ENCODE measurements at regions not wholly inside any gene's neighbourhood (a gene's known extent, or its start where the extent isn't known, plus 50 kb on each side); places are given as distances from the start of the nearest gene placed in this dataset.
A peak's percentile ranks its signal among the peaks of the same experiment; 100 is the strongest.
"Not testable (repeated sequence)": the region's sequence is repeated elsewhere in the genome, so short reads cannot be mapped to it uniquely, and the experiment has no call there.

DNA sequence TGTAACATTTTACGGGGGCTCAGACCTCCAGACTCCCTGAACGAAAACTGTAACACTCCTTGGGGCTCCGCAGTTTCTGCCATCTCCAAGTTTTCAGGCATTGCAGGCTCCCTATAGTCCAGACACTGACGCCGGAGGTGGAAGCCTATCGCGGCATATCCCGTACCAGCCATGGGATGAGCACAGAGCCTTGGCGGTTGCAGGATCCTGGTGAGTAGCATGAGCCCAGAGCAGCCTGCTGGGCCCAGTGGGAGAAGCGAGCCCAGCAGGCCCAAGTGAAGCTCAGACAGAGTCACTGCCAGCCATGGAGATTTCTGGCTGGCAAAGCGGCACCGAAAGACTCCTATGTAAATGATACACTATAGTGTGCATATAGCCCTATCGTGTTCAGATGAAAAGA is 446.8 kb downstream of the COL11A1 start:
- DNase-seq (ENCODE audit: low spot score): no peak

GRCh38 chr1:102659876-102660483 is 448.3 kb downstream of the COL11A1 start:
- not testable (repeated sequence) for DNase-seq (ENCODE audit: low spot score)

DNA sequence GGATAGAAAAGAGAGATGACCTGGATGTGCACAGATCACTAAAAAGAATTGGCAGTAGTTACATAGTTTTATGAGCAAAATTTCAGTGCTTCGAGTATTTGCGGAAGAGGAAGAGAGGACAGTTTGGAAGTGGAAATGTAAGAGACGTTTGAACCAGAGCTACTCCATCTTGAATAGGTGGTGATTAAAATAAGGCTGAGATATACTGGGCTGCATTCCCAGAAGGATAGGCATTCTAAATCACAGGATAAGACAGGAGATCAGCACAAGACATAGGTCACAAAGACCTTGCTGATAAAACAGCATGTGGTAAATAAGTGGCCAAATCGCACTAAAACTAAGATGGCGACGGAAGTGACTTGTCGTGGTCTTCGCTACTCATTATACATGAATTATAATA is 453.3 kb downstream of the COL11A1 start:
- DNase-seq (ENCODE audit: low spot score): no peak

- DNase-seq (ENCODE audit: low spot score): no peak
Observed at GRCh38 chr1:102640872-102641271, 467.4 kb downstream of the COL11A1 start.

- no peak for DNase-seq (ENCODE audit: low spot score)
Observed at GRCh38 chr1:102640312-102640711, 468.0 kb downstream of the COL11A1 start.

GRCh38 chr1:102631691-102632090 is 476.6 kb downstream of the COL11A1 start:
- no peak for DNase-seq (ENCODE audit: low spot score)

DNA sequence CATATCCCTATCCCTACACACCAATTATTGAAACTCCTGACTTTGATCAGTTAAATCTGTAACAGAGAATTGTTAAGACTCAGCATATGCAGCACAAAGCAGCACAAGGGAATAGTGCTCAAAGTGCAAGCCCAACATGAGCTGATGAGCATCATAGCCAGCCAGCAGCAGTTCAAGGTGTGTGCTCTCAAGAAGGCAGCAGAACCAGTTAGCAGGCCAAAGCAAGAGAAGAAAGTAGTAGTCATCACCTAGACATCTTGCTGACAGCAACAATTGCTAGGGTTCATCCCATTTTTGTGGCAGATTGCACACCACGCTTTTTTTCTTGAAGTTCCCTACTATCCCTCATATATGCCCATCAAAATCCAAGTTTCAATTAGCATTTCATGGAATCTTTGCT is 478.3 kb downstream of the COL11A1 start:
- DNase-seq (ENCODE audit: low spot score): no peak

DNA sequence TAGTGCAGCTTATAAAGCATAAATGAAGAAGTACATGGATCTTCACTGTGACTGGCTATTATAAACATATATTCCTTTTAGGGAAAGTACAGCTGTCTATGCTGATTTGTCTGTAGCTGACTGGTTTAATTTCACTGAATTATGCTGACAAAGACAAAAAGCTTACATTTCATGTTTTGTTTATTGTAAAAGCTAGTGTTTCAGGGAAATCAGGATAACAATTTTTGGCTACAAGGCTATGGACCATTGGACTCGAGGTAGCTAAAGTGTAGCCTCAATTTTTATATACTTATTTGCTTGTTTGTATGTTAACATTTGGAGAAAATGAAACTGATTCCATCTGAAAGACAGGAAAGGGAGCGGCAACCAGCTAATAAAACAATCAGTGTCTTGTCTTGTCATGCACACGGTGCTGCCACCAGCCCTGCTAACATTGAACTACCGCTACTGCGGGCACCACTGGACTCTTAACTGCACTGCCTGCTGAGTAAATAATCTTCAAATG is 480.2 kb downstream of the COL11A1 start:
- DNase-seq (ENCODE audit: low spot score): no peak

GRCh38 chr1:102627145-102627544 is 481.2 kb downstream of the COL11A1 start:
- no peak for DNase-seq (ENCODE audit: low spot score)

DNA sequence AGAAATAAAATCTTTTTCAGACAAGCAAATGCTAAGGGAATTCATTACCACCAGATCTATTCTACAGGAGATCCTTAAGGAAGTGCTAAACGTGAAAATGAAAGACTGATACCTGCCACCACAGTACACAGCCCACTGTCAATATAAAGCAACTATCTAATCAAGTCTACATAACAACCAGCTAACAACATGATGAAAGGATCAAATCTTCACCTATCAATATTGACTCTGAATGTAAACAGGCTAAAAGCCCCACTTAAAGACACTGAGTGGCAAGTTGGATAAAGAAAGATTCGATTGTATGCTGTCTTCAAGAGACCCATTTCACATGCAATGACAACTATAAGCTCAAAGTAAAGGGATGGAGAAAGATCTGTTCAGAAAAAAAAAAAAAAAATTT is 492.4 kb downstream of the COL11A1 start:
- no peak for DNase-seq (ENCODE audit: low spot score)

- no peak for DNase-seq (ENCODE audit: low spot score)
Observed at GRCh38 chr1:102595106-102595505, 513.2 kb downstream of the COL11A1 start.

GRCh38 chr1:102593276-102593675 is 515.0 kb downstream of the COL11A1 start:
- DNase-seq (ENCODE audit: low spot score): no peak

- DNase-seq (ENCODE audit: low spot score): no peak
Observed at GRCh38 chr1:102588536-102588935, 519.8 kb downstream of the COL11A1 start.

DNA sequence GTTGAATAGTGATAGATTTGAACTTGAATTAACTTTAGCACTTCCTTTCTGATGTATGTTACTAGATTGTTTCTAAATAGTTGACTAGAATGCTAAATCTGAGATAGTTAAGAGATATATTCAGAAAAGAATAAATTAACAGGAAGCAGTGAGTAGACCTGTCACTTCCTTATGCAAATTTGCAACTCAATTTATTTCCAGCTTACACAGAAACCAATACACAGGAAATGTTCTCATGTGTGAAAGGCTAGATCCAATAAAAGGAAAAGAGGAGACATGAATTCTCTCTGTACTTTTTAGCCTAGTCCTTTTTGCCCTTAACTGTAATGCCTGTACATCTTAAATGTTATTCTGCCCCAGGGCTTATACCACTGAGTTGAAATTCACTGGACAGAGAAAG is 522.3 kb downstream of the COL11A1 start:
- peak; percentile 16 for DNase-seq (ENCODE audit: low spot score)

- DNase-seq (ENCODE audit: low spot score): no peak
Observed at GRCh38 chr1:102580806-102581205, 527.5 kb downstream of the COL11A1 start.

- no peak for DNase-seq (ENCODE audit: low spot score)
Observed at GRCh38 chr1:102578804-102579203, 529.5 kb downstream of the COL11A1 start.

DNA sequence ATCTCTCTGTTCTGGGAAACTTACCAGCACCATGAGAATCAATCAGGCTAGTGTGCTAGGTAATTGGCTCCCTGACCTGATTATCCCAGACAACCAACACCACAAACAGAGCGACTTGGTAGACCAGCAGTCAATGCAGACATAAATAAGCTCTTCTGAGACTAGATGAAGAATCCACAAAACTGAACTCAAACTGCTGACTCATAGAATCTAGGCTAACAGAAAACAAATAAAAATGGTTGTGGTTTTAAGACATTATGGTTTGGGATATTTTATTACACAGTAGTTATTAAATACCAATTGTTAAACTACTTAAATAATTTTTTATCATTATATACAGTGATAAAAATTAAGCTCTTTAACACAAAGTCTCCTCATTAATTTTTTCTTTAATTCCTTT is 535.7 kb downstream of the COL11A1 start:
- DNase-seq (ENCODE audit: low spot score): no peak

DNA sequence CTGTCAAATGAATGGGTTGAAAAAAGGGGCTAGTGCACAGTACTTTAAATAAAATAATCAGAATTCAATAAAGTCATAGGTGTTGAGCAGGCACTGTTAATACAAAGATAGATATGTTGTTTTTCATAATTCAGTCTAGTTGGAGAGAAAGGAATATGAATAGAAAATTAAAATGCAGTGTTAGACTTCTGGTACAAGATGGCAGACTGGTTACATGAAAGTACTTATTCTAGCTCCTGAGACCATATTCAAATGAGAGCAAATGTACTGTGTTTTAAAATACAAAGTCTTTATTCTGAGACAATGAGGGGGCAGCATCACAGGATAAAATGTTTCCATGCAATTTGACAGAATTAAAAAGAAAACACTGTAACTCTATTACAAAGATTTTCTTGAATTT is 542.1 kb downstream of the COL11A1 start:
- no peak for DNase-seq (ENCODE audit: low spot score)

DNA sequence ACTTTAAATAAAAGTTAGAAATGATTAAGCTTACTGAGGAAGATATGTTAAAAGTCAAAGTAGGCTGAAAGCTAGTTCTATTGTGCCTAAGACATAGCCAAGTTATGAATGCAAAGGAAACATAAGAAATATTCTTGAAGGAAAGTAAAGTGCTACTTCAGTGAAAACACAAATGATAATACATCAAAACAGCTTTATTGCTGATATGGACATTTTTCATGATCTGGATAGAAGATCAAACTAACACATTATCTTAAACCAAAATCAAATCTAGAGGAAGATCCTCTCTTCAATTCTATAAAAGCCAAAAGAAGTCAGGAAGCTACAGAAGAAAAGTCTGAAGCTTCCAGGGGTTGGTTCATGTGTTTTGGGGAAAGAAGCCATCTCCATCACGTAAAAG is 545.9 kb downstream of the COL11A1 start:
- DNase-seq (ENCODE audit: low spot score): no peak

- DNase-seq (ENCODE audit: low spot score): peak; percentile 84
Observed at GRCh38 chr1:102550729-102551384, 554.1 kb upstream of the OLFM3 start.

DNA sequence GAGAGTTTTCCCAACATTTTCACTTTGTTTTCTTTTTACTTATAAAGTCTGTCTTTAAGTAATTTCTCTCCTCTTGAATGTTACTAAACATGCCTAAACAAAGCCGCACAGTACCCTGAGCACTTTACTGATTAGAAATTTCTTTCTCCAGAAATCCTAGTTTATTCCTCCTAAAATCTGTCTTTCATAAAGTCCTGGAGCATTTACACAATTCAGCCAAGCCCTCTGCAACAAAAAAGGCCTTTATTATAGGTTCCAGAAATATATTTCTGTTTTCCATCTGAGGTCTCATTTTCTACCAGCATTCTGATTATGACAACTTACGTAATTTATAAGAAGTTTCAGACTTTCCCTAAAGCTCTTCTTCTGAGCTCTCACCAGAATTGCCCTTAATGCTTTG is 549.5 kb upstream of the OLFM3 start:
- no peak for DNase-seq (ENCODE audit: low spot score)

- no peak for DNase-seq (ENCODE audit: low spot score)
Observed at GRCh38 chr1:102535829-102536505, 539.2 kb upstream of the OLFM3 start.

- DNase-seq (ENCODE audit: low spot score): no peak
Observed at GRCh38 chr1:102531036-102531435, 534.3 kb upstream of the OLFM3 start.

All from NAMALWA (cell line).